GM23338 (cell line): ENCODE measurements at regions not wholly inside any gene's neighbourhood (a gene's known extent, or its start where the extent isn't known, plus 50 kb on each side); places are given as distances from the start of the nearest gene placed in this dataset.

Source experiments
- ATAC-seq: fragments of 200-7000 bp; cut with Tn5 transposase; 3 replicates; pipeline ENCODE4 v1.9.1; 2020
- DNase-seq: peaks from one replicate; pipeline ENCODE4 v3.0.0-alpha.2; 2015; ENCODE audit warnings: low spot score
- H2AFZ ChIP-seq: fragments of 200-600 bp; sonication (generic); 2 replicates; pipeline ENCODE4 v1.8.0; 2016; ENCODE audit warnings: antibody characterized with exemption, mild to moderate bottlenecking, moderate library complexity
- H3F3A ChIP-seq: fragments of 200-600 bp; sonication (generic); replicated peaks from 2 replicates; pipeline ENCODE4 v1.8.0; 2017; ENCODE audit warnings: antibody characterized with exemption, mixed run types, low read depth
- H3K27ac ChIP-seq: fragments of 200-600 bp; sonication (generic); 2 replicates; pipeline ENCODE4 v1.6.1; 2016; ENCODE audit warnings: low read depth
- H3K27me3 ChIP-seq: fragments of 200-600 bp; sonication (generic); 2 replicates; pipeline ENCODE4 v1.8.0; 2016; ENCODE audit warnings: mild to moderate bottlenecking, mixed run types, moderate library complexity; ENCODE audit not compliant: insufficient read depth
- H3K36me3 ChIP-seq: fragments of 200-600 bp; sonication (generic); 2 replicates; pipeline ENCODE4 v1.8.0; 2016; ENCODE audit warnings: mild to moderate bottlenecking; ENCODE audit not compliant: insufficient read depth
- H3K4me1 ChIP-seq: fragments of 200-600 bp; sonication (generic); 2 replicates; pipeline ENCODE4 v1.8.0; 2016; ENCODE audit warnings: mild to moderate bottlenecking, moderate library complexity; ENCODE audit not compliant: insufficient read depth
- H3K4me2 ChIP-seq: fragments of 200-600 bp; sonication (generic); 2 replicates; pipeline ENCODE4 v1.7.1; 2017; ENCODE audit warnings: mixed run types
- H3K4me3 ChIP-seq: fragments of 200-600 bp; sonication (generic); 2 replicates; pipeline ENCODE4 v1.6.1; 2016; ENCODE audit warnings: mixed run types
- H3K79me2 ChIP-seq: fragments of 200-600 bp; sonication (generic); replicated peaks from 2 replicates; pipeline ENCODE4 v1.8.0; 2017; ENCODE audit warnings: mild to moderate bottlenecking; ENCODE audit not compliant: insufficient read depth
- H3K9me2 ChIP-seq: fragments of 200-600 bp; sonication (generic); 2 replicates; pipeline ENCODE4 v1.8.0; 2017; ENCODE audit not compliant: insufficient read depth
- H4K20me1 ChIP-seq: fragments of 200-600 bp; sonication (generic); replicated peaks from 2 replicates; pipeline ENCODE4 v1.8.0; 2017; ENCODE audit warnings: mild to moderate bottlenecking; ENCODE audit not compliant: insufficient read depth
- H3K27ac Mint-ChIP-seq: 2 replicates; pipeline ENCODE4 v1.8.0; 2020; ENCODE audit warnings: inconsistent platforms, mild to moderate bottlenecking, moderate library complexity, mixed read lengths
- H3K27me3 Mint-ChIP-seq: 3 replicates; pipeline ENCODE4 v1.8.0; 2022; ENCODE audit warnings: low read depth, mild to moderate bottlenecking, moderate library complexity, mixed read lengths, inconsistent platforms; ENCODE audit not compliant: insufficient read depth, poor library complexity
- H3K36me3 Mint-ChIP-seq: 3 replicates; pipeline ENCODE4 v1.8.0; 2021; ENCODE audit warnings: low read depth, mild to moderate bottlenecking, inconsistent platforms, moderate library complexity, mixed read lengths
- H3K4me1 Mint-ChIP-seq: 3 replicates; pipeline ENCODE4 v1.8.0; 2020; ENCODE audit warnings: mild to moderate bottlenecking, inconsistent platforms, mixed read lengths
- H3K4me3 Mint-ChIP-seq: 3 replicates; pipeline ENCODE4 v1.8.0; 2021; ENCODE audit warnings: moderate library complexity, mild to moderate bottlenecking, inconsistent platforms, mixed read lengths
- H3K9me3 Mint-ChIP-seq: 3 replicates; pipeline ENCODE4 v1.8.0; 2020; ENCODE audit warnings: moderate library complexity, mild to moderate bottlenecking, inconsistent platforms, mixed read lengths
- CREB1 ChIP-seq: fragments of 250-450 bp; sonication (Bioruptor Pico); IDR thresholded peaks from 2 replicates; pipeline ENCODE4 v1.5.0; 2020; ENCODE audit warnings: low read depth, mild to moderate bottlenecking, moderate library complexity
- CTCF ChIP-seq, 2 experiments: fragments of 200-600 bp in 1 of 2; sonication (generic) in 1 of 2; conservative IDR thresholded peaks; 2 replicates each; pipeline versions ENCODE4 v1.5.1 to v1.6.1; 2016 to 2017; ENCODE audit warnings: antibody characterized with exemption in 2 of 2, low read depth in 2 of 2, mild to moderate bottlenecking in 2 of 2, moderate library complexity in 1 of 2
- ETS1 ChIP-seq: IDR thresholded peaks from 2 replicates; pipeline ENCODE4 v1.6.1; 2016; ENCODE audit warnings: antibody characterized with exemption
- EZH2 ChIP-seq: fragments of 200-600 bp; sonication (generic); IDR thresholded peaks from one replicate; pipeline ENCODE4 v1.8.0; 2017; ENCODE audit warnings: antibody characterized with exemption, mild to moderate bottlenecking, low read depth; ENCODE audit not compliant: unreplicated experiment
- EZH2phosphoT487 ChIP-seq: fragments of 200-600 bp; sonication (generic); IDR thresholded peaks from one replicate; pipeline ENCODE4 v1.8.1; 2018; ENCODE audit warnings: antibody characterized with exemption; ENCODE audit not compliant: unreplicated experiment
- JUNB ChIP-seq: IDR thresholded peaks from one replicate; pipeline ENCODE4 v1.6.1; 2016; ENCODE audit warnings: antibody characterized with exemption; ENCODE audit not compliant: unreplicated experiment
- NANOG ChIP-seq: IDR thresholded peaks from 2 replicates; pipeline ENCODE4 v1.6.1; 2016; ENCODE audit warnings: antibody characterized with exemption, borderline replicate concordance
- POLR2AphosphoS5 ChIP-seq: IDR thresholded peaks from 2 replicates; pipeline ENCODE4 v1.6.1; 2016; ENCODE audit warnings: antibody characterized with exemption, low read depth
- REST ChIP-seq: IDR thresholded peaks from one replicate; pipeline ENCODE4 v1.6.1; 2018; ENCODE audit warnings: antibody characterized with exemption; ENCODE audit not compliant: unreplicated experiment
- STAT1 ChIP-seq: IDR thresholded peaks from one replicate; pipeline ENCODE4 v1.6.1; 2016; ENCODE audit warnings: antibody characterized with exemption; ENCODE audit not compliant: unreplicated experiment
- ZNF114 ChIP-seq: fragments of 250-450 bp; sonication (Bioruptor Pico); IDR thresholded peaks from 2 replicates; pipeline ENCODE4 v1.5.0; 2020; ENCODE audit warnings: mild to moderate bottlenecking, moderate library complexity
- ZNF331 ChIP-seq: fragments of 250-450 bp; sonication (Bioruptor Pico); IDR thresholded peaks from 2 replicates; pipeline ENCODE4 v1.5.0; 2020; ENCODE audit warnings: low read depth, mild to moderate bottlenecking, moderate library complexity
- ZNF462 ChIP-seq: fragments of 250-450 bp; sonication (Bioruptor Pico); IDR thresholded peaks from 2 replicates; pipeline ENCODE4 v1.5.0; 2020; ENCODE audit warnings: mild to moderate bottlenecking, moderate library complexity

- no peaks in the 10 kb centered on the region; the same call in 2 of the 3 replicates for H3K9me3 Mint-ChIP-seq
- Histone ChIP-seq H3F3A (no peaks in the 10 kb centered on the region), H3K79me2 (no peaks in the 10 kb centered on the region), H3K4me1 (no peaks in the 10 kb centered on the region), H3K4me3 (no peak overlapping the region), H4K20me1 (no peaks in the 10 kb centered on the region), H3K27ac (no peak overlapping the region), H3K36me3 (no peaks in the 10 kb centered on the region), H3K4me2 (no peak overlapping the region), H2AFZ (no peak overlapping the region), H3K9me2 (no peaks in the 10 kb centered on the region), H3K27me3 (no peaks in the 10 kb centered on the region)
- H3K36me3 Mint-ChIP-seq: no peaks in the 10 kb centered on the region
- H3K4me1 Mint-ChIP-seq: no peaks in the 10 kb centered on the region
- H3K4me3 Mint-ChIP-seq: no peak overlapping the region
- DNase-seq (no peak), ATAC-seq (no peak)
- TF ChIP-seq CREB1: no peak
- TF ChIP-seq ZNF114 (CRISPR knock-in tag): no peak
- no peak for TF ChIP-seq NANOG
- no peak for TF ChIP-seq ZNF462 (CRISPR knock-in tag)
- TF ChIP-seq EZH2phosphoT487: no peak
- TF ChIP-seq ZNF331 (CRISPR knock-in tag): no peak
- no peak for TF ChIP-seq REST
- TF ChIP-seq CTCF (conservative IDR thresholded peaks at IDR 0.05; ENCODE audit: low read depth in 2 of 2): no peak
- TF ChIP-seq EZH2: no peak
- TF ChIP-seq STAT1: no peak
- no peak for TF ChIP-seq ETS1
- no peak for TF ChIP-seq JUNB
- no peak for TF ChIP-seq POLR2AphosphoS5
- no peak overlapping the region for H3K27ac Mint-ChIP-seq
- no peaks in the 10 kb centered on the region for H3K27me3 Mint-ChIP-seq
Measured at GRCh38 chr1:70536708-70537366, 125.8 kb downstream of the CTH start.
